OCI-LY3 (cell line): ENCODE measurements at regions not wholly inside any gene's neighbourhood (a gene's known extent, or its start where the extent isn't known, plus 50 kb on each side); places are given as distances from the start of the nearest gene placed in this dataset.

Experiments
- CTCF ChIP-seq: fragments of 200-600, 300-600 bp; sonication (generic); IDR thresholded peaks from 2 replicates; pipeline ENCODE4 v1.5.1; 2014; ENCODE audit warnings: antibody characterized with exemption, low read length, low read depth
- EZH2phosphoT487 ChIP-seq: fragments of 200-600 bp; shearing (Covaris generic); IDR thresholded peaks from 2 replicates; pipeline ENCODE4 v1.6.1; 2018; ENCODE audit warnings: antibody characterized with exemption, mixed run types, low read depth

DNA sequence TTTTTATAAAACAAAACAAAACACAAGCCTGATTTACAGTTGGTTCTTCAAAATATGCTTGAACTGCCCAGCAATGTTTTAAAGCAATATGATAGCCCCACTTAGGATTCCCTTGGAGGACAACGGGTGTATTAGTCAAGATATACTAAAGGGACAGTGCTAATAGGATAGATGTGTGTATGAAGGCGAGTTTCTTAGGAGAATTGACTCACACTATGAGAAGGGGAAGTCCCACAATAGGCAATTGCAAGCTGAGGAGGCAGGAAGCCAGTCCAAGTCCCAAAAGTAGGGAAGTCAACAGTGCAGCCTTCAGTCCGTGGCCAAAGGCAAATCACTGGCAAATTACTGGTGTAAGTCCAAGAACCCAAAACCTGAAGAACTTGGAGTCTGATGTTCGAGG lies 167.9 kb downstream of the CBLN2 start:
- TF ChIP-seq CTCF (no peak), EZH2phosphoT487 (no peak)
